Kidney glomerular epithelial cell (primary cell): ENCODE measurements at regions not wholly inside any gene's neighbourhood (a gene's known extent, or its start where the extent isn't known, plus 50 kb on each side); places are given as distances from the start of the nearest gene placed in this dataset.
A peak's percentile ranks its signal among the peaks of the same experiment; 100 is the strongest.

ENCODE experiments used
- DNase-seq: peaks from one replicate; lab custom pipeline; 2025; lab: John Stamatoyannopoulos, UW

DNA sequence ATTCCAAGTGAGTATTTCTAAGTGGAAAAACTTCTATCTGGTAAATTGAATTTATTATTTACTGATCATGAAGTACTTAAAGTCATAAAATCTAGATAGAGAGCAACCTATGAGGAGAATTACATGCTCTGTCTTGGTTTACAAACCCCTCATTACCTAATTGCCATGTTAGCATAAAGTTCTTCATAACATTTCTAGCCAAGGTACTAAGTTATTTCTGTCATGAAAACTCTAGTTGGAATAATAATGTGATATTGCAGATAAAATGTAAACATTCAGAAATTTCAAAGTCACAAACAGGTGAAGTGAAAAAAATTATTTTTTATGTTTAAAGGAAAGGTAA lies 228.6 kb downstream of the TTLL7 start:
- DNase-seq, result no peak

GRCh38 chr1:83769594-83770318 lies 229.2 kb downstream of the TTLL7 start:
- no peak for DNase-seq

DNA sequence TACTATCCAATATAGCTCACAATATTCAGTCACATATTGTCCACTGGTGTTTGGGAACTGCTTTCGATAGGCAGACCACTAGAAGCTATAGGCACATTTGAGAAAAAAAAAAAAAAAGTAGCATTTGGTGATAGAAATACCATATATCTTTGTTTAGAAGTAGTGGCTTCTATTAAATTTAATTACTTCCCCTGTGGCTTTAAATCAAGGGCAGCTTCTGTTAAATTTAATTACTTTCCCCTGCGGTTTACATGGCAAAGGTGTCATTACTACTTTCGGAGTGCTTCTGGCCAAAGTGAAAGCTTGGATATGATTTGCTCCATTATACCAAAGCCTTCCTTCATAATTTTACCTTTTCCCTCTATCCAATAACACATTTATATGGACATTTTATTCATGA lies 229.9 kb downstream of the TTLL7 start:
- no peak for DNase-seq

- no peak for DNase-seq
Observed at GRCh38 chr1:83766241-83766691, 232.7 kb downstream of the TTLL7 start.

DNA sequence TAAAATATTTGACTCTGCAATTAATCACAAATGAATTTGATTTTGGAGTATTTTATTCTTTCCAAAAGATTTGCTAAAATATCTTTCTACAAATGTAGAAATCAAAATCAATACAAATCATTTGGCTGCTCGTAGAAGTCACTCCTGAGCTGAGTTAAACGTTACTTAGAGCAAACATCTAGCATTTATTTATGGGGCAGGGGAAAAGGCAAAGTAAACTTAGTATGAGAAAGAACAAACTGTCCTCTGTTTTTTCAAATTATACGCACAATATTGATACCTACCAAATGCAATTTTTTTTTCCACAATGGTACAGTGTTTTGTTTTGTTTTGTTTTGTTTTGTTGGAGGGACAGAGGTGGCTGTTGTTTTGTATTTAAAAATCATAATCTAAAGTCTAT lies 233.8 kb downstream of the TTLL7 start:
- no peak for DNase-seq

- no peak for DNase-seq
Observed at GRCh38 chr1:83764209-83764608, 234.7 kb downstream of the TTLL7 start.

DNA sequence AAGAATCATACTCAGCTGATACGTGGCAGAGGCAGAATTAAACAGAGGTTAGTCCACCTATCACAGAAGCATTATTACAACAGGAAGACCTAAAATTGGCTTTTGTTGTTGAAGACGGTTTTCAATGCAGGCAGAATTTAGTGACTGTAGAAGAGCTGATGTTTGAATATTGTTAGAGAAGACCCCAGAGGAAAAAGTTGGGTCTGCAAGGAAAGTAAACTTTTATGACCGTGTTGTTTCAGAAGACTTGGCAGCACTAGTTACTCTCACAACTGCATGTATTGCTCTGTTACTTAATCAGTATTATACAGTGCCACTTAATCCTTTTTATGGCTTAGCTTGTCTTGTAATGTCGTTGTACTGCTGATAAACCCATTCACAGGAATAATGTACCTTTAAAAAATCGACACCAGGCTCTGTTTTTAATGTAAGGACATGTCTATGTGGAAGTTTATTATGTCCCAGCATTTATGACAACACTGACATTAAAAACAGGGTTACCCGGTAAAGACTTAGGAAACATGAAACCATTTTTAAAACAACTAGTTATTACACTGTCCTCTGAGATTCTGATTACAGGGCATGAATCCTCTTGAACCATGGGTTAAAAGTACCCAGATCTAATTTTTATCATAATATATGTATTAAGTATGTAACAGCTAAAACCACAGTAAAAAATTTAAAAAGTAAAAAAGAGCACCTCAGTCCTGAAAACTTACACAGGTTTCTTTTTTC lies 235.4 kb downstream of the TTLL7 start:
- DNase-seq, result no peak

DNA sequence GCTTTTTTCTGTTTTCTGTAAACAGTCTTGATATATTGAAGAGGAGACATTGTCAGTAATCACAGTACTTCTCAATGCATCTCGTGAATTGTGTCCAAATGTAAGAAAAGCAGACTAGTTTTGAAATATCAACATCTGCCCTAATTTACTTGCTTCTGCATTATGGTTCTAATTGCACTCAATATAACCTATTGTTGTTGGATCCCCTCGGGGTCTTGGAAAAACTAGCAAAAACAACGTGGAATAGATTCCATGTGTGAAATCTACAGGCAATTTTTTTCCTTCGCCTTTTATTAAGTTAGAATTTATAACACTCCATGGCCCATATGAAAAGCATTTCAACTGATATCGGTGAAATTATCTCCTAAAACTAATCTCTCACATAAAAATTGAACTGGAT lies 236.5 kb downstream of the TTLL7 start:
- no peak for DNase-seq

DNA sequence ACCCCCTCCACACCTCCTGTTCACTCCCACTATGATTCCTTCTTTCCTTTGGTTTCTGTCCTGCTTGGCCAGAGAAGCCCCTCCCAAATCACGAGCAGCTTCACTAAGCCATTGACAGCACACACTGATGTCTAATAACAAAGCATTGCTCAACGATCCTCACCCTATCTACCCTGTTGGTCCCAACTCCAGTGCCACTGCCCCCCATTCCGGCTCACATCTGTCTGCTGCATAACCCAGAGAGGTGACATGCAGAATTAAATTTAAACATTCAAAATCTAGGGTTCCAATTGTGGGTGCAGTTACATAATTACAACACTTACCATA lies 236.9 kb downstream of the TTLL7 start:
- no peak for DNase-seq

DNA sequence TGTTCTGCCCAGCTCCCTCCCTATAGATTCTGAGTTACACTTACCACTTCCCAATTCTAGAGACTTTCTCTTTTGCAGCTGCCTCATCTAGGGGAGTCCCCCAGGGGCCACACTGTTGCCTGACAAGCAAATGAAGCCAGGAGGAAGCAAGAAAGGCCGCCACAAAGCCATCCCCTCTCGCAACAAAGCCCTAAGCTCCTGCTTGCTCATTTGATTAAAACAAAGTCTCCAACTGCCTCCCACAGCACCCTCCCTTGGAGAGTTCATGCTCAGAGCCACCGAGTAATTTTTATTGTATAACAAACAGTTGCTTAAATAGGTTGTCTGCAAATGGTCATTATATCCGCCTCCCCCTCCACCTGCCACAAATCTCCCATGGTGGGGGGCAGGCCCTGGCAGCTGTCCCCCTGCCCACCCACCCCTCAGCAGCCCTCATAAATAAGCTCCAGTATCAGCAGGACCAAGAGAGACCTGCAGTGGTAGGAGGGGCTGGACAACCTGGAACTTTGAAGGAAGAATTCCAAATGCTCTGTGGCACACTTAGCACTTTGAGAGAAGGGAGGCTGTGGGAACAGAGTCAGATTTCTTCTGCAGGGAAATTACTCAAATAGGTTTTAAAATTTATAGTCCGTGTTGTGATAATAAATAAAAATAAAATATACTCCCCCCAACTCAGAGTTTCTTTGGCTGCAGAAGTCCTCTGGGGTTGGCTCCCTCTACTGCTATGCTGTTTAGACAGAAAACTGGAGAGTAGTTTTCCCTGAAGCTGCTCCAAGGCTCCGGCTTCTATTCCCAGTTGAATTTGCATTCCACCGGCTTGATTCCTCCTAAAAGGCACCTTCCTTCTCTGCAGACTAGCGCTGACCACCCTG lies 237.5 kb downstream of the TTLL7 start:
- DNase-seq, result no peak

- DNase-seq, result no peak
Observed at GRCh38 chr1:83760226-83761021, 238.5 kb downstream of the TTLL7 start.

DNA sequence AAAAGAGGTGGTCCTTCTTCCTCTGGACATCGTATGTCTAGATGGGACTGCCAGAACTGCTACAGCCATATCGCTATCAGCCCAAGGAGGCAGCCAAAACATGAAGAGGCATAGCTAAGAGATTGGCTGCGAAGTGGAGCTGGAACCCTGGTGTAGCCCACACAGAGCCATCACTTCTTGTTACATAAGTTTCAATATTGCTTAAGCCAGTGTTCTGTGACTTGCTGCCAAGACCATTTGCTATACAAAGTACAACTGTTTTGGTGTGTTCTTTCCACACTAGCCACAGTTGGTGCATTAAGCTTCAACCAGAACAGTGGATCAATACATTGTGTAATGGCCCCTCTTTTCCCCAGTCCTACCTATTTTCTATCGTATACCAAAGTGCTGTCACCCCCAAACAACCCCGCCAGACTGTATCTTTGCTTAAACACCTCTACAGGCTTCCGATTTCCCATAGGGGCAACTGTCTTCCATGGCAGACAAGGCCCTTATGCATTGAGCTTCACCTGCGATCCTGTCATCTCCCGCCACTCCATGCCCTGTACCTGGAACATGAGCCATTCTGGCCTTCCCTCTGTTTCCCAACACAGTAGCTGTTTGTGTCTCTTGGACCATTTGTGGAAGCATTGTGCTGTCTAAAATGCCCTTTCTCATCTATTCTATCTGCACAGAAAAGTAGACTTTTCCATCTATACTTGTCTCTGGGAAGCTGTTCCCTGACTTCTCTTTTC lies 241.8 kb downstream of the TTLL7 start:
- DNase-seq, result no peak

DNA sequence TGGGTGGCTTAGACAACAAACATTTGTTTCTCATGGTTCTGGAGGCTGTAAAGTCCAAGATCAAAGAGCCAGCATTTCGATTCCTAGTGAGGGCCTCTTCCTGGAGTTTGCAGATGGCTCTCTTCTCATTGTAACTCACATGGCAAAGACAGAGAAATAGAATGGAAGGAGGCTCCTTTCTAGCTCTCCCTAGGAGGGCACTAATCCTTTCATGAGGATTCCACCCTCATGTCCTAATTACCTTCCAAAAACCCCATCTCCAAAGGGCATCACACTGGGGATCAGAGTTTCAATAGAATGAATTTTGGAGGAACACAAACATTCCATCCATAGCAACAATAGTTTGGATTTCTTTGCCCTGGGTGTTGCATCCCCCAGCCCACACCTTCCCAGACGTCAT lies 247.3 kb downstream of the TTLL7 start:
- no peak for DNase-seq

DNA sequence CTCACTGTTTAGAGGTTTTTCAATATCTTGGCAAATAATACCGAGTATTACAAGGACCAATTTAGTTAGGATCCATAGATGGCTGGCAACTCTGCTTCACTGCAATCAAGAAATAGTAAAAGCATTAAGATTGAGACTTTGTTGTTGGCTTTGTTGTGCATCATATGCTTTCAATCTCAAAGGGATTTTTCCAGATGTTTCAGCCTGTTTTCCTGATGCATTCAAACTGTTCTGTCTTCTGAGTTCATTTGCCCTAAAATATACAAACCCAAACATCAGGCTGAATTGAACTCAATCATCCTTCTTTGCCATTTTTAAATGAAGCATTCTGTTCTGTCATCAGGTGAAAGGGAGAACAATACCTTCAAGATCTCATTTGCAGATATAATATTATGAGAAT lies 248.7 kb downstream of the TTLL7 start:
- DNase-seq, result no peak

GRCh38 chr1:83747853-83748482 lies 251.0 kb downstream of the TTLL7 start:
- DNase-seq, result no peak

DNA sequence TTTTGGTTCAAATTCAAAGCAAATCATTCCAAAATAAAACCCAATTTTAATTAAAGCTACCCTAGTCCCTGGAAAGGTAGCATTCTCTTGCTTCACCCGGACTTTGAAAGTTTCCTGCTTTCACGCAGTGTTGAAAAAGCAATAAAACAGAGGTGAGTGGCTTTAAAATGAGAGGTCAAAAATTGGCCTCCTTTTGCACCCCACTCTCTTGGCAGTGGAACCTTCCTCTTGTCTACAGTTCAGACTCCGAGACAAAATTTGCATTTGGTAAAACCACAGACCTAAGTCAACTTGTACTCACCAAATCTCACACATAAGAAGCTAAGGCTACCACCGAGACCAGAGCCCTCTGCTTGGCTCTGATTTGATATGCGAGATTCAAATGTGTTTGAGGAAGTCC lies 252.7 kb downstream of the TTLL7 start:
- no peak for DNase-seq

GRCh38 chr1:83742446-83742845 lies 256.5 kb downstream of the TTLL7 start:
- no peak for DNase-seq

GRCh38 chr1:83741770-83742169 lies 257.2 kb downstream of the TTLL7 start:
- DNase-seq, result no peak

DNA sequence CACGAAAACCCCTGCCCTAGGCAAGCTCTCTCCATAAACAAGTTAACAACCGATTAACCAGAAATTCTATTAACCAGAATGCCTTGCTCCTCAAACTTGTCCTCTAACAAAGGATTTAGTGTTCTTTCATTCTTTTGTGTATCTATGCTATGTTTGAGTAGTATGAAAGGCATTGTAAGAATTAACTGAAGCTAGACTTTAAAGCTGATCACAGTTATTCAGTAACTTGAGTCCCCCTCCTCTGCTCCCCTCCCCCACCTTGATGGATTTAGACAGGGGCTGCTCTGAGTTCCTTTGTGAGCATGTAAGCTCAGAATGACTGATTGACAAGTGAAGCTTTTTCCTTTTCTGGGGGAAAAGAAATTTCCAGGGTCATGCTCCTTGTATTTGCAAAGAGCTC lies 257.6 kb downstream of the TTLL7 start:
- peak; percentile 11 for DNase-seq

- no peak for DNase-seq
Observed at GRCh38 chr1:83735526-83735925, 263.4 kb downstream of the TTLL7 start.

DNA sequence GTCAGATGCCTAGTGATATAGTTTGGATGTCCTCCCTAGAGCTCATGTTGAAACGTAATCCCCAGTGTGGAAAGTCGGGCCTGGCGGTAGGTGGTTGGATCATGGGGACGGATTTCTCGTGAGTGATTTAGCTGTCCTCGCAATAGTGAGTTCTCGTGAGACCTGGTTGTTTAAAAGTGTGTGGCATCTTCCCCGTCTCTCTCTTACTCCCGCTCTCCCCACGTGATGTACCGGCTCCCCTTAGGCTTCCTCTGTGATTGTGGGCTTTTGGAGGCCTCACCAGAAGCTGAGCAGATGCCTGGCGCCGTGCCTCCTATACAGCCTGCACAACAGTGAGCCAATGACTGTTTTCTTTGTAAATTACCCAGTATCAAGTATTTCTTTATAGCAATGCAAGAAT lies 264.5 kb downstream of the TTLL7 start:
- no peak for DNase-seq
